GM04503 (cell line): ENCODE measurements at regions not wholly inside any gene's neighbourhood (a gene's known extent, or its start where the extent isn't known, plus 50 kb on each side); places are given as distances from the start of the nearest gene placed in this dataset.

ENCODE experiments used
- DNase-seq: peaks from one replicate; pipeline ENCODE4 v3.0.0-alpha.2; 2012; ENCODE audit warnings: low read depth

- DNase-seq = no peak
Observed at GRCh38 chr1:115577513-115577912, 64.3 kb upstream of the VANGL1 start.

DNA sequence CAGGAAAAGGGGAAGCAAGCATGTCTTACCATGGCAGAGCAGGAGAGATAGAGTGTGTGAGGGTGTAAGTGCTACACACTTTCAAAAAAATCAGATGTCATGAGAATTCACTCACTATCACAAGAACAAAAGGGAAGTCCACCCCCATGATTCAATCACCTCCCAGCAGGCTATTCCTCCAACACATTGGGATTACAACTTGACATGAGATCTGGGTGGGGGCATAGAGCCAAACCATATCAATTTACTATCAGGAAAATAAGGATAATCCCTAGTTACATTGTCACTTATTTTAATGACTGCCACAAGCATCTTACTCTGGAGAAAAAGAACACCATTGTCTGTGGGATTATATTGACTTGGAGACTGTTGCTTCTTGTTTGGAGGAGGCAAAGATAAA lies 66.1 kb upstream of the VANGL1 start:
- DNase-seq = no peak

DNA sequence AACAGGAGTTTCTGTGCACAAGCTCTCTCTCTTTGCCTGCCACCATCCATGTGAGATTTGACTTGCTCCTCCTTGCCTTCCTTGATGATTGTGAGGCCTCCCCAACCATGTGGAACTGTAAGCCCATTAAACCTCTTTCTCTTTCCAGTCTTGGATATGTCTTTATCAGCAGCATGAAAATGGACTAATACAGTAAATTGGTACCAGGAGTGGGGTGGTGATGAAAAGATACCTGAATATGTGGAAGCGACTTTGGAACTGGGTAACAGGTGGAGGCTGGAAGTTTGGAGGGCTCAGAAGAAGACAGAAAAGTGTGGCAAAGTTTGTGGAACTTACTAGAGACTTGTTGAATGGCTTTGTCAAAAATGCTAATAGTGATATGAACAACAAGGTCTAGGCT lies 69.1 kb upstream of the VANGL1 start:
- DNase-seq = no peak

- no peak for DNase-seq
Observed at GRCh38 chr1:115567431-115567830, 74.3 kb upstream of the VANGL1 start.

DNA sequence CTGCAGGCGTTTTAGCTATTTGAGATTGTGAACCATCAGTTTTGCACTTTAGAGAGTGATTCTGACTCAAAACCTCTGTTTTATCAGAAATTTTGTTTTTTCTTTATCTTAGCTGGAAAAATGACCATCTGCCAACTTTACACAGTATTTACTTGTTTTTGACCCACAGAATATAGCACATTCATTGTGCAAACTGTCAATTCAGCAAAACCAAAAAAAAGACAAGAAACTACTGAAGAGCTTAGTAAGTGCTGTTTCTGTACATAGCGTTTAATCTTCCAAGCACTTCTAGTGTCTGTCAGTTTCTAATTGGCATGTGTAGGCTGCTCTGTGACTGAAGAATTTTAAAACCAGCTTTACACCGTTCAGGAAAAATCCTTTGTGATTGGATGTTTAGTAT lies 76.0 kb upstream of the VANGL1 start:
- no peak for DNase-seq

DNA sequence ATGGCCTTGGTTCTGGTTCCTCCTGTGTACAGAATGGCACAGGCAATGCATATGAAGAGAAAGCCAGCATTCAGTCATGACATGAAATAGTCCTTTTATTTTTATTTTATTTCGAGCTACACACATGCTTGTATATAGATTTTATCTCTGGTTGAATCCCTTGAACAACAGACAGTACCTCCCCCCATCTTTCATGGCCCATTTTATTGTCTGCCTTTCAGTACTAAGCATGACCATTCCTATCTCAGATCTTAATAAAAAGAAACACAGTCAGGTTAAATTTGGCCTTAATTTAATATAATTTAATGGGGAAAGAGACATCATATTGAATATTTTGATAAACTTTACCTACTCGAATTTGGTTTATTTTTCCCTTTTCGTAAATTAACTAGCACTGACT lies 76.4 kb upstream of the VANGL1 start:
- DNase-seq = no peak

DNA sequence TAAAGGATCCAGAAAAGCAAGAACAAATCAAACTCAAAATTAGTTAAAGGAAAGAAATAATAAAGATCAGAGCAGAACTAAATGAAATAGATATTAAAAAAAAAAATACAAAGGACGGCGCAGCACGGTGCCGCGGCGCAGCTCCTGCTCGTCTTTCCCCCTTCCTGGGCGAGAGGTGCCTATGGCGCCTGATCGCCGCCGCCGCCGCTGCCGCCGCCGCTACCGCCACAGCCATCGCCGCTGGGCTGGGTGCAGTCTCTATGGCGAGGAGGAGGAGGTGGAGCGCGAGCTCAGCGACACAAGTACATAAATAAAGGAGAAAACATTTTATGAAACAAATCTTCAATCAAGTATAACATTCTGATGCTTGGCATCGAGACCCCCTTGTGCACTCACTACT lies 77.6 kb upstream of the VANGL1 start:
- DNase-seq = no peak

DNA sequence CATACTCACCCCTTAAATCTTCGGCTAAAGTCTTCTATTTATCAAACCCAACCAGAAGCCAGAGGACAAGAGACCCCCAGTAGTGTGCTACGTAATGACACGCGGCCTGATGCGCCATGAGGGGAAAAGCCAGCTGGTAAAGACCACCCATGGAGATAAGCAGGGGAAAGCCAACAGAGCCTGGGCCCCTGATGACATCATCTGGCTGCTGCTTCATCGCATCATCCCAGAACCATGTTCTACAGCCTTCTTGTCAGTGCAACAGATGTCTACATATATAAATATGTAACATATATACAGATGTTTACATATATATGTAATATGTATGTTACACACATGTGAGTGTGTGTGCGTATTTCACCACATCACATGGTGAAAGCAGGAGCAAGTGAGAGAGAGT lies 81.7 kb upstream of the VANGL1 start:
- DNase-seq = no peak

DNA sequence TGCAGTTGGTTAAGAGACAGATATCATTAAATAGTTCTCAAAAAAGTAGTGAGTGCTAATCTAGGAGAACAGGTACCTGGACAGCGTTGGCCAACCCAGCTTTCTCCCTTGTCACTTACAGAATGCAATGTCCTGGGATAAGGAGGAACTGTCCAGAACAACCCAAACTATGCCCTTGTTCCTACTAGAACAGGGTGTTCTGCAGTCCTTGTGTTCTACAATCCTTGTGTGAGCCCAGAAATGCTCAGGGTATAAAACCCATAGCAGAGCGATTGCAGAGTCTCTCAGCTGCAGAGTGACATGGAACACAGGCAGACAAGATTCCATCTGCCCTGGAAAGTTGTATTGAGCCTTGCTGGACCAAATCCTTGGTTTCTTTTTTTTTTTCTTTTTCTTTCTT lies 83.5 kb upstream of the VANGL1 start:
- DNase-seq = no peak

DNA sequence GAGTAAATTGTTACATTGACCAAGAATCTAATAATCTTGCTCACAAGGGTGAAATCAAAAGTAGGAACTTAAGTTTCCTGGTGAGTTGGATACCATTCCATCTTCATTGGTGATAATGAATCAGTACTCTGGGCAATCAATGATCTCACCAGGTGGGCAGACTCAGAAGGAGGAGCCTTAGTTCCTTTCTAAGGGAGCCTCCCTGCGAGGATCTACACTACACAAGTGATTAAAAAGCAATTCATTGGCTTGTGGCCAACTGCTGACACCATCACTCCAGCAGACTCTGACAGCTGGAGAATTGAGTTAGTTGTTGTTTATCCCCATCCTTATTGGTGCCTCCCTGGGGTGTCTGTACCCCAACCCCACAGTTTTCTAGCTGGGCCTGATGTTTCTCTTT lies 84.1 kb upstream of the VANGL1 start:
- no peak for DNase-seq

GRCh38 chr1:115556236-115556635 lies 85.5 kb upstream of the VANGL1 start:
- peak; percentile 16 for DNase-seq

DNA sequence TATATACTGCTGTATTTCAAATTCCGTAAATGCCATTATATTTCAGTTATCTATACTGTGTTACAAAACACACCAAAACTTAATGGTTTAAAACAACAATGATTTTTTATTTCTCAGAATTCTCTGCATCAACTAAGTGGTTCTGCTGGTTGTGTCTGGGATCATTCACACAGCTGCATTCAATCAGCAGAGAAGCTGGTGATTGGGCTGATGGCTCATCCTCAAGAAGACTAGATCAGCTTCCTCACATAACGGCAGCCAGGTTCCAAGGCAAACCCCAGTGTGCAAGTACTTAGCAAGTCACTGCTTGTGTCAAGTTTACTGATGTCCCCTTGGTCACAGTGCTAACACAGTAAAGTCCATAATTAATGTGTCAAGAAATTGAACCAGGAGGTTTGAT lies 86.3 kb upstream of the VANGL1 start:
- no peak for DNase-seq

GRCh38 chr1:115547696-115548095 lies 94.1 kb upstream of the VANGL1 start:
- no peak for DNase-seq

GRCh38 chr1:115546846-115547245 lies 94.9 kb upstream of the VANGL1 start:
- no peak for DNase-seq

DNA sequence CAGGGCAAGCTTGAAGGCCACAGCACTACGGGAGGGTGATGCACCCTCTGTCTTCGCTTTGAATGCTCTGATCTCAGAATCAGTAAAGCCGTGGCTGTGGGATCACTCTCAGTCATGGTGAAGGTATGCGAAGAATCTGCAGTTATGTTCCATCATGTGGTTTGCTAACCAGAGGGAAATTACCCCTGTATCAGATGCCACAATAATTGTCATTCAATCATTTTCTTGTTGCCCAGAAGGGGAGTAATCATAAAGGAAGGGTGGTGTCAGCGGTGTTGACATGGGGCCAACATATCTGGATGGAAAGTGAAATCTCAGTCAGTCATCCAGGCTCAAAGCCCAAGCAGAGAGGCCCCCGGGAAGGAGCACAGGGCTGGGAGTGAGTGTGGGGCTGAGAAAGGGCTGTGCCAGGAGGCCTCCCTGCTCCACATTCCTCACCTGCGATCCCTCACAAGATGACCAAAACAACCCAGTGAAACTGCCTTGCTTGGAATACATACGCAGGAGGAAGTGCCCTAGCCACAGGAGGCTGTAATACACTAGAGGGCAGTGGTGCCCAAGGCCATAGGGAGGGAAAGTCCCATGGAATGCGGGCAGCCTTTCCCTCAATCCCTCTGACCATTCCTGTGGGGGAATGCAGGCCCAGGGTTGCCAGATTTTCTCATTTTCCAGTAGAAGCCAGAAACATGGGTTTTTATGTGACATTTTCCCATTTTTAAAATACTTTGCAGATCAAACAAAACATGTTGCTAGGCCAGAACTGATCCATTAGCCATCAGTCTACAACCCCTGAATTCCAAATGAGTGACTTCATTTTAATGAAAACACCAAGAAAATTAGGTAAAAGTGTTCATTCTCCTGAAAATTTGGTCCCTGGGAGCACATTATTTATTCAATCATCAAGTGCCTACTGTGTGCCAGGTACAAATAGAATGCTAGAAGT lies 95.7 kb upstream of the VANGL1 start:
- DNase-seq = peak; percentile 97

- DNase-seq = no peak
Observed at GRCh38 chr1:115545096-115545720, 96.6 kb upstream of the VANGL1 start.

GRCh38 chr1:115544131-115544530 lies 97.6 kb upstream of the VANGL1 start:
- no peak for DNase-seq

- DNase-seq = no peak
Observed at GRCh38 chr1:115543247-115543646, 98.5 kb upstream of the VANGL1 start.

GRCh38 chr1:115539736-115540135 lies 102.0 kb upstream of the VANGL1 start:
- DNase-seq = no peak

DNA sequence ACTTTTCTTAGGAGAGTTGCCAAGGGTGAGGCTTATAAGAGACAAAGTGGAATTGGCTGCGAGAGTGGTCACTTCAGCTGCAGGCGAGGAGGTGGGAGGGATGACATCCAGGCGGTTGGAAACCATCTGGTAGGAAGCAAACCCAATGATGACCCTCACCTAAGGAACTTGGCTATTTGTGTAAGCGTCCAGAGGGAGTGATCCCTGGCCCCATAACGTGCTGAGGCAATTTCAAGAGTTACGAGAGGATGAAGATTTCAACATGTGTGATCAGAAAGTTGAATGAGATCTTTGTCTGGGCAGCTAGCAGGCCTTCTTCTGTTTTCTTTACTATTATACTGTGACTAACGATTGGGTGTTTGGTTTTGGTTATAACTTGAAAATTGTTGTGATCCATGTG lies 102.7 kb upstream of the VANGL1 start:
- no peak for DNase-seq

- no peak for DNase-seq
Observed at GRCh38 chr1:115538579-115538978, 103.2 kb upstream of the VANGL1 start.

- no peak for DNase-seq
Observed at GRCh38 chr1:115537415-115537814, 104.4 kb upstream of the VANGL1 start.

DNA sequence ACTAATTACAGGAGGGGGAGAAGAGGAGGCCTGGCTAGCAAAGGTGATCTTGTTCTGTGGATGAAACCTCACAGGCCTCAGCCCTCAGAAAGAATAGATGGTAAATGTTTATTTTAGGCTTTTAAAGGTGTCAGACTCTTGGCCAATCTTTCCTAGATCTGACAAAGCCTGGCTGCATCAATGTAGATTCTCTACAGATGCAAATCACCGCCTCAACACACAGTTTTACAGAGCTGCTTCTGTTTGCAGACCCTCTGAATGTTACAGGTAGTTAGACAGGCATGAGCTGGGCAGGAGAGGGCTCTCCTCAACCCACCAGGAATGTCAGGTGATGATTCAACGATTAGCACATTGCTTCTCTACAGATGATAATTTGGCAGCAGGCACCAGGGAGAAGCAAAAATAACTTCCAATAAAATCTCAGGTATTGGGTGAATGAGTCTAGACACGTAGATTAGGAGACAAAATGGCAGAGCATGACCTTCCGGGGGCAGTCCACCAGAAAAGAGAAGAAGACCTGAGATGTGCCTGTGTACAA lies 105.4 kb upstream of the VANGL1 start:
- DNase-seq = no peak
